SHP77 (cell line): ENCODE measurements at regions not wholly inside any gene's neighbourhood (a gene's known extent, or its start where the extent isn't known, plus 50 kb on each side); places are given as distances from the start of the nearest gene placed in this dataset.
"Not testable (repeated sequence)": the region's sequence is repeated elsewhere in the genome, so short reads cannot be mapped to it uniquely, and the experiment has no call there.

ENCODE experiments used
- DNase-seq, 2 experiments: peaks; one replicate each; lab custom pipeline; 2025; lab: John Stamatoyannopoulos, UW

- DNase-seq, result no peak
Measured at GRCh38 chrX:40414335-40414734, 166.4 kb upstream of the ATP6AP2 start.

DNA sequence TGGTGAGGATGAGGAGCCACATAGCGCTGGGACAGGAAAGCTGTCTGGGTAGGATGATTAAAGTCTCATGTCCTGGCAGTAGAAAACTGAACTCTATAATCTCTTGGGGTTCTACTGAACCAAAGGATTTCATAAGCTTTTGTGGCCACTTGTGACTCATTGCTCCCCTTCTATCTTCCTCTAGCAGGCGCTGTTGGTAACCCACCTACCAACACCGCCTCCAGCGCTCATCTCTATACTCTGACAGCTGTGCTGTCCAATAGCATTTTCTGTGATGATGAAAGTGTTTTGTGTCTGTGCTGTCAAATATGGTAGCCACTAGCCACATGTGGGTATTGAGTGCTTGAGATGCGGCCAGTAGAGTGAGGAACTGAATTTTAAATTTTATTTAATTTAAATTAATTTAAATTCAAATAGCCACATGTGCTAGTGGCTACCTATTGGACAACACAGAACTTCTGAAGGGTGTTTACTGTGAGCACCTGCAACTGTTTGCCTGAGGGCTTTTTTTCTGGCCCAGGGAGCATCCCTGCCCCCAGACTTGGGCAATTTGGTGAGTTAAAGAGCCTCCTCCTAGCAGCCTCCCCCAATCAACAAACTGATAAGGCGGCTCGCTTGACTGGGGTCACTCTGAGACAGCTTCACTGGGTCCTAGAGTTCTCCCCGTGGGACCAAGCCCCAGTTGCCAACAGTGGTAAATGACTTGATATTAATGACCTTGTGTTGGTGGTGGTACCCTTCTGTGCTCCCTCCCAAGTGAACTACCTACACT is 169.2 kb upstream of the ATP6AP2 start:
- no peak for DNase-seq

- DNase-seq, result no peak
Measured at GRCh38 chrX:40410859-40411258, 169.9 kb upstream of the ATP6AP2 start.

DNA sequence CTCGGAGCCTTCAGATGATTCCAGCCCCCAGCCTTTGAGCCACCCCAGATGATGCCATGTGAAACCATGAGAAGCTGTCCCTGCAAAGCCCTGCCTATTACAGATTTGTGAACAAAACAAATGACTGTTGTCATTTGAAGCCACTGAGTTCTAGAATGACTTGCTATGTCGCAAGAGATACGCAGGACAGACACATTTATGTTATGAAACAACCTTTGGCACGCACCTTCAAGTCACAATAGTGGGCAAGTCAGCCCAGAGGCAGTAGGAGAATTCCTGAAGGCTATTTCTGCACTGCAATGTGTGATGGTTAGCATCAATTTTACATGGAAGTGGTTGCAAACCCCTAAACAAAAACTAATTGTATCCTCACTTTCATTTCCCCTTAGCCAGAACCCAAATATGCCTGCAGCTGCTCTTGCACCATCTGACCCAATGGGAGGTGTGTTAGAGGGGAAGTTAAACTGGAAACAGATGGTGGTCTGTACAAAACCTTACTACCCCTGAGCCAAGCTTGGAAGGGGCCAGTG is 174.4 kb upstream of the ATP6AP2 start:
- no peak for DNase-seq

- DNase-seq, result no peak
Measured at GRCh38 chrX:40405399-40405798, 175.4 kb upstream of the ATP6AP2 start.

DNA sequence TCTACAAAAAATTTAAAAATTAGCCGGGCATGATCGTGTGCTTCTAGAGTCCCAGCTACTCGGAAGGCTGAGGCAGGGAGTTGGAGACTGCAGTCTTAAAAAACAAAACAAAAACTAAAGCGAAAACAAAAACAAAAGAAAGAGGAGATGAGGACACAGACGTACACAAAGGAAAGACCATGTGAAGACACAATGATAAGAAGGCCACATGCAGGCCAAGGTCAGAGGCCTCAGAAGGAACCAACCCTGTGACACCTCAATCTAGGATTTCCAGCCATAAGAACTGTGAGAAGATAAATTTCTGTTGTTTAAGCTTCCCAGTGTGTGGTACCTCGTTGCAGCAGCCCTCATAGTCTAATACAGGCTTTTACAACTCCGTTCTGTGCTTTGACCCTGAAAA is 177.0 kb upstream of the ATP6AP2 start:
- DNase-seq, result no peak

- DNase-seq, result no peak
Measured at GRCh38 chrX:40402831-40403533, 177.8 kb upstream of the ATP6AP2 start.

DNA sequence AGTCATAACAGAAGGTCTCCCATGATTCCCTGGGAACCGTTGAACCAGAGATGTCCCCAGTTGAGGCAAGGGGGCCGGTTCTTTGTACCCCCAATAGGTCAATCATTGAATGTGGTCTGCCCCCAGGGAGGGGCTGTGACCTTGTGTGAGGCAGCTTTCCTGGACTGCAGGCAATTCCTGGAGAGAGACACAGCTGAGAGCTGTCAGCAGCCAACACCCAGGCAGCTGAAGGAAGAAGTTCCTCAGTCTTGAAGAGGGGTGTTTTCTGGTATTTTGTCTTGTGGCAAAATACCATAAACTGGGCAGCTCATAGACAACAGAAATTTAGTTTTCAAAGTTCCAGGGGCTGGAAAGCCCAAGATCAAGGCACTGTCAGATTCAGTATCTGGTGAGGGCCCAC is 185.7 kb upstream of the ATP6AP2 start:
- DNase-seq, result no peak

- no peak for DNase-seq
Measured at GRCh38 chrX:40394302-40394701, 186.5 kb upstream of the ATP6AP2 start.

DNA sequence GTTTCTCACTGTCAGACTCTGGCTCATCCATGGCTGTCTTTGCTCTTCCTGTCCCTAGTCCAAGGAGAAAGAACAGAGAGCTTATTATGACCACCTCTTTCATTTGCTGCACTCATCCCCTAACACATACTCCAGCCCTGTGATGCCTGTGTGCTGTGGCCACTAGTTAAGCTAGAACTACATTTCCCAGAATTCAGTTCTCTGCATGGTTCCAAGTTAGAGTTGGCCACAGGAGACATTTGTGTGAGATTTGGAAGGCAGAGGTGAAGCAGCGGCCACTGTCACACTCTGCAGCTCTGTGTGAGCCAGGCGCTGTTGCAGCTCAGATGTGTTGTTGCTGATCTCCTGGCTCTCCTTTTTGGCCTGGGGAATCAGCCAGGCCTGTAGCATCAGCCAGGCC is 188.2 kb upstream of the ATP6AP2 start:
- DNase-seq, result no peak

DNA sequence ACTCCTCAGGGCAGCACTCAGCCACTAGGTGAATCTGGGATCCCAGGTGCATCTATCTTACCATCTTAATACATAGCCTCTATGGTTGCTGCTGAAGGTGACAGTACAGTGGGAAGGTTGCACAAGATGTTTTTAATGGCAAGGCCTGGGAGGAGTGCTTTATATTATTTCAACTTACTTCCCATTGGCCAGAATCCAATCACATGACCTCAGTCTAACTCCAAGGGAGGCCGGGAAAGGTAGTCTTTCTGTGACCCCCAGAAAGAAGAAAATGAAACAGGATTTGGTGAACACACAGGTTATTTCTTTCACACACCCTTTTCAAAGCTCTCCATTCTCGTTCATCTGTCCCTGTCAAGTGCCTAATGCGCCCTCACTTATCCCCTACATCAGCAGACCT is 189.1 kb upstream of the ATP6AP2 start:
- no peak for DNase-seq

- no peak for DNase-seq
Measured at GRCh38 chrX:40389555-40389954, 191.2 kb upstream of the ATP6AP2 start.

DNA sequence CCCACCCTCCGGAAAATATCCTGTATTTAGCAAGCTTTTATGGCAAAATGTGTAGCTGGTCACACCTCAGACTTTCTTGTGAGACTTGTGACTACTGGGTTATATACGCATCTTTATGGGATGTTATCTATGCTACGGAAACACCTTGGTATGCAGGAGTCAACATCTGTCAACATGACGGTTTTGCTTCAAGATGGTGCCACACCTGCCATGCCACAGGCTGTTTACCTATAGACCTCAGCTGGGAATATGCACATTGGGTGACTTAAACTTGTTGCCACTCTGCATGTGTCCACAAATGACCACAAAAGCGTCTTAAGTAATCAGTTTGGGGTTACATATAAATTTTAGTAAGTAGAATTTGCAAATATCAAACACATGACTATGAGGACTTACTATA is 192.3 kb upstream of the ATP6AP2 start:
- no peak for DNase-seq

- DNase-seq, result peak; percentile 10 to 52
Measured at GRCh38 chrX:40387869-40388268, 192.9 kb upstream of the ATP6AP2 start.

DNA sequence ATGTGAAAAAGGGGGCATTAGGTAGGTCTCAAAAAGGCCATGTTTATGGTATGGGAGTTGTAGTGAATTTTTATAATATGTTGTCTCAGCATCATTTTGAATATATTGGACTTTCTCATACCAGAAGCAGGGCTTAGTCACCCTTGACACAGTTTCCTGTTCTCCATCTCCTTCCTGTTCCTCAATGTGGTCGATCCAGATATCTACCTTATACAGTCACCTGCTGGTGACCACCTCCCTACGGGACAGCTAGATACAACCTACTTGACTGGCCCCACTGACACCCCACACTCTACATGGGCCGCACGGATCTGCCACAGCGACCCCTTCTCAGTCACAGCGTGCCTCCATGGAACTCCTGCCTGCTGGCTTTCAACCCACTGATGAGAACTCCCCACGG is 193.5 kb upstream of the ATP6AP2 start:
- DNase-seq, result not testable (repeated sequence)

- no peak for DNase-seq
Measured at GRCh38 chrX:40385682-40386081, 195.1 kb upstream of the ATP6AP2 start.

DNA sequence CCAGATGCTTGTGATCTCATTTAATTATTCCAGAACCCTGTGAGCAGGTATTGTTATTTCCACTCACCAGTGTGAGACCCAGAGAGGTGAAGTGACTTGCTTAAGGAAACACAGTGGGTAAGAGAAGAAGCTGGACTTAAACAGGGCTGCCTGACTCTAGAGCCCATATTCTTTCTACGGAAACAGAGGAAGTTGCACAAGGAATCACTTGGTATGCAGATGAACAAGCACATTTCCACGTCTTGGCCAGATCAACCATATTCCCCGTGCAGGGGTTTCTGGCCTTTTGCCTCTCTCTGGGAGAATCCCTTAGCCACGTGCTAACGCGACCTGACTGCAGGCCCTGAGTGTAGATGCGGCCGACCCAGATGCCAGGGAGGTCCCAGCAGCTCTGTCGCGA is 195.5 kb upstream of the ATP6AP2 start:
- DNase-seq, result no peak

DNA sequence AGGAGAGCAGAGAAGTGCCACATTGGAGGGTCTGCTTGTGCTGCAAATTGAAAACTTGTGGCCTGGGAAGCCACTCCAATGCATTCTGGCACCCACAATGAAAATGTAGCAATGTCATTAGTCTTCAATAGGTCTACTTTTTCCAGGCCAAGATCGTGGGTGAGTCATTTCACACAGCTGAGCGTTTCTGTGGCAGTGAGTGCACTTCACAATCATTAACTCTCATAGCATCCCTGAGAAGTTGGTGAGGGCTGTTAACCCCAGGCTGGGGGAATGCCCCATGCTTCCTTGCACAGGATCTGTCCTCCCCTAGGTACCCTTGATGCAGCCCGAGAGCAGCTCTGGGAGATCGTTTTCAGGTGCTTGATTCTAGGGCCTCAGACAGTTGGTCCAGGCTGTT is 196.8 kb upstream of the ATP6AP2 start:
- DNase-seq, result no peak

DNA sequence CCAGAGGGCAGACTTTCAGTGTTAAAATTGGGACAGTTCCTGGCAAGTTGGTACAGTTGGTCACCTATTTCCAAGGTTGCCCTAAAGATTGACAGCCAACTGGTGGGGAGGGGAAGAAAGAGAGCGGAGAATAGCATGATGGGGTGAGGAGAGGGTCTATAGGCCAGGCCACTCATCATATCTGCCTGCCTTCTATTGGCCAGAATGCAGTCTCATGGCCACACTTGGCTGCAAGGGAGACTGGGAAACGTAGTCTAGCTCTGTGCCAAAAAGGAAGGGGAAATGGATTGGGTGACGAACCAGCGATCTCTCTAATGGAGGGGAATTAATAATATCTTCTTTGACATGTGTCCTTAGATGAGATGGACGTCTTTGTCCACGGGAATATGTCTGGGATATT is 197.4 kb upstream of the ATP6AP2 start:
- DNase-seq, result no peak

GRCh38 chrX:40380655-40381488 is 199.9 kb upstream of the ATP6AP2 start:
- peak; percentile 26 to 27 for DNase-seq

GRCh38 chrX:40377684-40378083 is 203.1 kb upstream of the ATP6AP2 start:
- no peak for DNase-seq

DNA sequence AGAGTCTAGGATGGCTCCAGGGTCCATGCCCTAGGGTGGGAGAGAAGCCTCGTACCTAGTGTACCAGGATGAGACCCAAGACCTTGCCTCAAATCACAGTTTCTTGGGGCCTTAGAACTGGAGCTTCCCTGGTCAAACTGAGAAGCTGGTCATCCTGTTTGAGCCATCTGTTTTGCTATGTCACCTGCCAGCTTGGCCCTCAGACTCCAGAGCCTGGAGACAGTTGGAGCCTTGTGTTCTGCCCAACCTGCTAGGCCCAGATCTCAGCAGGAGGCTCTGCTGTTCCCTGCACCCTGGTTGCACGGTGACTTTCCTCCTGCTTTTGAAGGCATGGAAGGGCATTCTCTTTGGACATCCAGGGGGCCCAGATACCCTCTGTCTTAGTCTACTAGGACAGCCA is 206.3 kb upstream of the ATP6AP2 start:
- DNase-seq, result no peak

DNA sequence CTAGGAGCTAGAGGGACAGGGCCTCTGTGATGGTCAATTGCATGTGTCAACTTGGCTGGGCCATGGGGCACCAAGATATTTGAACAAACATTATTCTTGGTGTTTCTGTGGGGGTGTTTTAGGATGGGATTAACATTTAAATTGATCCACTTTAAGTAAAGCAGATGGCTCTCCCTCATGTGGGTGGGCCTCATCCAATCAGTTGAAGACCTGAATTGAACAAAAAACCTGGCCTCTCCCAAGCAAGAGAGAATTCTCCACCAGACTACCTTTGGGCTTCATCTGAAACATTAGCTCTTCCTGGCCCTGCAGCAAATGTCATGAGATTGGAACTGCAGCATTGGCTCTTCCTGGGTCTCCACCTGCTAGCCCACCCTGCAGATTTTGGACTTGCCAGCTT is 207.1 kb upstream of the ATP6AP2 start:
- no peak for DNase-seq
